A673 (cell line): ENCODE measurements at regions not wholly inside any gene's neighbourhood (a gene's known extent, or its start where the extent isn't known, plus 50 kb on each side); places are given as distances from the start of the nearest gene placed in this dataset.

Experiments
- BruUV-seq: library from RNA; stranded (reverse); fragments of 400-500 nt; replicated peaks from 2 replicates; lab custom pipeline; 2021; lab: Mats Ljungman, UMichigan
- CTCF ChIA-PET: fragments of 300-600 bp; sonication (Branson Sonifier 250); formaldehyde crosslinking; loops from one replicate; lab custom pipeline; 2022; ENCODE audit warnings: antibody characterized with exemption; lab: Charles Lee
- POLR2A ChIA-PET: fragments of 300-600 bp; sonication (Branson Sonifier 250); formaldehyde crosslinking; loops from one replicate; lab custom pipeline; 2022; ENCODE audit warnings: antibody characterized with exemption; ENCODE audit not compliant: low non-redundant PET; lab: Charles Lee
- DNase-seq: peaks from one replicate; pipeline ENCODE4 v3.0.0-alpha.2; 2015; ENCODE audit warnings: low spot score
- H3K27ac ChIP-seq: fragments of 200-600 bp; sonication (generic); 2 replicates; pipeline ENCODE4 v1.5.1; 2016; ENCODE audit warnings: mixed run types, low read depth, mild to moderate bottlenecking, mixed read lengths, antibody characterized with exemption, low read length; ENCODE audit not compliant: poor library complexity, severe bottlenecking
- H3K27me3 ChIP-seq: fragments of 200-600 bp; sonication (generic); replicated peaks from 2 replicates; pipeline ENCODE4 v1.6.1; 2017; ENCODE audit warnings: mixed run types, low read depth, mild to moderate bottlenecking, mixed read lengths, antibody characterized with exemption, low read length; ENCODE audit not compliant: insufficient read depth, poor library complexity
- H3K36me3 ChIP-seq: fragments of 200-600 bp; sonication (generic); 2 replicates; pipeline ENCODE4 v1.6.1; 2016; ENCODE audit warnings: mixed run types, mild to moderate bottlenecking, mixed read lengths, antibody characterized with exemption, low read length; ENCODE audit not compliant: insufficient read depth, poor library complexity, severe bottlenecking
- H3K4me1 ChIP-seq: fragments of 200-600 bp; sonication (generic); 2 replicates; pipeline ENCODE4 v1.6.1; 2017; ENCODE audit warnings: mixed run types, mild to moderate bottlenecking, mixed read lengths, antibody characterized with exemption, low read length; ENCODE audit not compliant: insufficient read depth, poor library complexity, severe bottlenecking
- H3K4me3 ChIP-seq: fragments of 200-600 bp; sonication (generic); 2 replicates; pipeline ENCODE4 v1.5.1; 2016; ENCODE audit warnings: low read depth, mixed run types, mild to moderate bottlenecking, mixed read lengths, low read length; ENCODE audit not compliant: poor library complexity, severe bottlenecking
- H3K9me3 ChIP-seq: fragments of 200-600 bp; sonication (generic); 2 replicates; pipeline ENCODE4 v1.6.1; 2016; ENCODE audit warnings: mixed run types, low read depth, mild to moderate bottlenecking, mixed read lengths, antibody characterized with exemption, low read length; ENCODE audit not compliant: poor library complexity, severe bottlenecking
- EZH2 ChIP-seq: fragments of 200-600 bp; sonication (generic); IDR thresholded peaks from 2 replicates; pipeline ENCODE4 v1.6.1; 2017; ENCODE audit warnings: borderline replicate concordance, low read depth, mild to moderate bottlenecking, mixed read lengths, antibody characterized with exemption, low read length; ENCODE audit not compliant: poor library complexity, severe bottlenecking
- intact Hi-C: fragments of 100-400 bp; cut with micrococcal nuclease; formaldehyde crosslinking; loops from one replicate; pipeline ENCODE4 v1.10.0; 2022; ENCODE audit not compliant: unreplicated experiment
- TF ChIP-seq, protein P1 (sequence below): fragments of 300-800, 200-600 bp; sonication (generic); conservative IDR thresholded peaks from 2 replicates; pipeline ENCODE4 v1.5.1; 2017; ENCODE audit warnings: low read depth, mild to moderate bottlenecking, antibody characterized with exemption, low read length, moderate library complexity, mixed read lengths

DNA sequence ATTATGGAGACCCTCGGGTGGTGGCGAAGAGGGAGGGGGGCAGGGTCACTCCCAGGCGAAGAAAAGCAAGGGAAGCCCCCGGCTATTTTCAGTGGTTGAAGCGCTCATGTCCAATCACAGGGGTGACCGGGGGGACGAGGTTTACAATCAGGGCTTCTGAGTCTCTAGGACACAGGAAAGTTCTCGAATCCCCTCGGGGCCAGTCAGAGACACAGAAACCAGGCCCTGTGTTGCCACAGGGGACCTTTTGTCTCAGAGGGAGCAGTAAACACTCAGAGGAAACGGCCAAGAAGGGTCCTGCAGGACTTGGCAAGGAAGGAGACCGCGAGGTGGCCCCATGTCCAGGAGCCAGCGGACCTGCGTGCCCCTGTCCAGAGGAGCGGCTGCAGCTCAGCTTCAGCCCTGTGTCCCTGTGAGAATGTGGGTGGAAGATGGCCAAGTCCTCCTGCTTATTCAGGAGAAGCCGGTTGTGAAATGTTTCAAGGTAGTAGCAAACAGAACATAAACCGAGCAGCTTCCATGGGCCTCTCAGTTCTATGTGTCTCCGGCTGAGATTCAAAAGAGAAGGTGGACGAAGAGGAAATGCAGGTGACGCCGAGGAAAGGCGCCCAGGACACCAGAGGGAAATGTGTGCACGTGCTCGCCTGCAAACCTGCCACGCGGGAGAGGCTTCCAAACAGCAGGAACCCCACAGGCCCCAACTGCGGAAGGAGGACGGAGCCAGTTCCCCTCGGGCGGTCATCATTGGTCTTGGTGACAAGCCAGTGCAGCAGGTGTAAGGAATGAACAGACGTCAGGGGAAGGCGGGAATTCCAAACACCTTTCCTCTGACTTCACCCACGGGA is 357.6 kb downstream of the BRD1 start:
- H3K4me1 ChIP-seq: peaks cover 21% of the 10 kb centered on the region
- no peaks in the 10 kb centered on the region for H3K9me3 ChIP-seq
- CTCF ChIA-PET: no interaction called here
- POLR2A ChIA-PET: no interaction called here
- no peaks in the 10 kb centered on the region for H3K36me3 ChIP-seq
- no peak overlapping the region for H3K4me3 ChIP-seq
- H3K27ac ChIP-seq: no peak overlapping the region
- H3K27me3 ChIP-seq: no peaks in the 10 kb centered on the region
- no peak for DNase-seq
- BruUV-seq: no TSS peak
- no peak for TF ChIP-seq EZH2
- TF ChIP-seq, protein P1, sequence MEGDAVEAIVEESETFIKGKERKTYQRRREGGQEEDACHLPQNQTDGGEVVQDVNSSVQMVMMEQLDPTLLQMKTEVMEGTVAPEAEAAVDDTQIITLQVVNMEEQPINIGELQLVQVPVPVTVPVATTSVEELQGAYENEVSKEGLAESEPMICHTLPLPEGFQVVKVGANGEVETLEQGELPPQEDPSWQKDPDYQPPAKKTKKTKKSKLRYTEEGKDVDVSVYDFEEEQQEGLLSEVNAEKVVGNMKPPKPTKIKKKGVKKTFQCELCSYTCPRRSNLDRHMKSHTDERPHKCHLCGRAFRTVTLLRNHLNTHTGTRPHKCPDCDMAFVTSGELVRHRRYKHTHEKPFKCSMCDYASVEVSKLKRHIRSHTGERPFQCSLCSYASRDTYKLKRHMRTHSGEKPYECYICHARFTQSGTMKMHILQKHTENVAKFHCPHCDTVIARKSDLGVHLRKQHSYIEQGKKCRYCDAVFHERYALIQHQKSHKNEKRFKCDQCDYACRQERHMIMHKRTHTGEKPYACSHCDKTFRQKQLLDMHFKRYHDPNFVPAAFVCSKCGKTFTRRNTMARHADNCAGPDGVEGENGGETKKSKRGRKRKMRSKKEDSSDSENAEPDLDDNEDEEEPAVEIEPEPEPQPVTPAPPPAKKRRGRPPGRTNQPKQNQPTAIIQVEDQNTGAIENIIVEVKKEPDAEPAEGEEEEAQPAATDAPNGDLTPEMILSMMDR: no peak
- intact Hi-C loops: no loop called here

DNA sequence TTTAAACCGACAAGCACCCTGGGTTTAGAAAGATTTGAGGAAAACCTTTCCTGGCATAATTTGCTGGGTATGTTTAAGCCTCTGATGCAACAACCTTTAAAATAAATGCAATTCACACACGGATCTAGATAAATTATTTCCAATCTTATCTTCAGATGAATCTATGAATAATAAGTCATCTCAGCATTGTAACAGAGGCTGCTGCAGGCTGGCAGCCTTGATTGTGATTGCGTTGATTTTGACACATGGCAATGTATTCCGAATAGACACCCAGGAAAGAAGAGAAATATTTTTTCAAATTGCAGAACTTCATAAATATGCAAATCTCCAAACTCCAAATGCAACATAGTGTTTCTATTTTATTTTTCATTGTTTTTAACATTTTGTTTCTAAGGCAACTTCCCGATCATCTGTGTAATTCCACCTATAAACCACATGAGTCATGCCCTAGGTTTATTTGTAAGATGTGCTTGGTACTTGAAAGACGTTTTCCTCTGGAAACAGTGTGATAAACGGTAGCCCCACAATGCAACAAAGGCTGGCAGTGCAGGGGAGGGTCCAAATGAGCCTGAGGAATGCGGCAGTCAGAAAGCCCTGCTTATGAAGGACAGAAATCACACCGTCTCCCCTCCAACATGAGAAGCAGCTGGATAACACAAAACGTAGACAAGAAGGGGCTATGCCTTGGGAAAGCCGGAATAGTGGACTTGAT is 359.0 kb downstream of the BRD1 start:
- Histone ChIP-seq H3K9me3 (no peaks in the 10 kb centered on the region), H3K4me3 (no peak overlapping the region), H3K4me1 (peaks cover 21% of the 10 kb centered on the region), H3K27ac (peak overlapping the region; percentile 41), H3K36me3 (no peaks in the 10 kb centered on the region), H3K27me3 (no peaks in the 10 kb centered on the region)
- TF ChIP-seq, protein P1: no peak
- no peak for TF ChIP-seq EZH2
- CTCF ChIA-PET: no interaction called here
- intact Hi-C loops: no loop called here
- BruUV-seq: no TSS peak
- POLR2A ChIA-PET: no interaction called here
- no peak for DNase-seq

DNA sequence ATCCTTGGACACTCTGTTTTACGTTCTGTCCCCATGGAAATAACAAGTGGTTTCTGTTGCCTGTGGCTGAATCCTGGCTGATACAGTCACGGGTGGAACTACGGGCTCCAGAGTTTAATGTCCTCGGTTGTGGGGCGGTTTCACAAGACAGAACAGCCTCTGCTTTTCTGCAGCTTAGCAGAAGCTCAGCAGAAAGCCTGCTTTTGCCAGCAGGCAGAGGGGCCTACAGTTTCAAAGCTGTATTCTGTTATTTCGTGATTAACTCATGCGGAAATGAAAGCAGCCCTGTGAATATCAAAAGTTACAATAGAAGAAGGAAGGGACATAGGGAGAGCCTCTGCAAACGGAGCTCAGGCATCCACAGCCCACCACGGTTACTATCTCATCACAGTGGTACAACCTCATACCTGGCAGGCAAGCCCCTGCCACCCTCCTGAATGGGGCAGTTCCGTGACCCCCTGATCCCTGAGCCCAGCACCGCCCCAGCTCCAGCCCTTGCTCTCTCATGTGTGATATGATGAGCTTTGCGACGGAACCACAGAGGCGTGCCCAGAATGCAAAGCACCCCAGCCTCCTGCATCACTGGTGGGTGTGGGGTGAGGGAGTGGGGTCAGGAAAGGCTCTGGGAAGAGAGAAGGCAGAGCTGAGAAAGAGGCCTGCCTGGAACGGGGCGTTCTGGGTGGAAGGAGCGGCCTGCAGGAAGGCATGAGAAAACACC is 360.6 kb downstream of the BRD1 start:
- Histone ChIP-seq H3K27me3 (no peaks in the 10 kb centered on the region), H3K4me1 (peaks cover 21% of the 10 kb centered on the region), H3K4me3 (no peak overlapping the region), H3K27ac (peak overlapping the region; percentile 41), H3K36me3 (no peaks in the 10 kb centered on the region), H3K9me3 (no peaks in the 10 kb centered on the region)
- CTCF ChIA-PET: no interaction called here
- DNase-seq: no peak
- POLR2A ChIA-PET: no interaction called here
- no peak for TF ChIP-seq EZH2
- TF ChIP-seq, protein P1: no peak
- BruUV-seq: no TSS peak
- intact Hi-C loops: no loop called here
